ENCODE measurements at regions not wholly inside any gene's neighbourhood (a gene's known extent, or its start where the extent isn't known, plus 50 kb on each side); places are given as distances from the start of the nearest gene placed in this dataset.

DNA sequence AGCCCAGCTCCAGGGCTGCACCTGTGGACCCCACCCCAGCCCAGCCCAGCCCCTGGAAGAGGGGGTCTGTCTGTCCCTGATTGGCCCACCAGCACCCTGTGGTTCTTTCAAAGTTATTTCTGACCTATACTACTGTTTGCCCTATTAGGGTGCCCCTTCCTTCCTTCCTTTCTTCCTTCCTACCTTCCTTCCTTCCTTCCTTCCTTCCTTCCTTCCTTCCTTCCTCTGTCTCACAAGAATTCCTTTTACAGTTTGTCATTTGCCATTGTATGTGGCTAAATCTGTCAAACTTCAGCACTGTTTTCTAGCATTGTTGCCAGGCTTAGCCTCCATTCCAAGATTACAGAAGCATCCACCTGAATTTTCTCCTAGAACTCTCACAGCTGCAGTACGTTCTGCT lies 66.9 kb downstream of the KLF15 start:
- Histone ChIP-seq H3K4me3 (no peak overlapping the region), H3K36me3 (ENCODE audit: low read depth) (no peaks in the 10 kb centered on the region), H3K9me2 (ENCODE audit: insufficient read depth) (no peaks in the 10 kb centered on the region), H3K27ac (no peak overlapping the region), H3K27me3 (ENCODE audit: insufficient read depth, low read depth) (no peaks in the 10 kb centered on the region), H3K4me2 (no peak overlapping the region), H4K20me1 (ENCODE audit: insufficient read depth) (no peaks in the 10 kb centered on the region), H3K79me2 (ENCODE audit: low read depth) (no peaks in the 10 kb centered on the region), H3K4me1 (replicated peaks; ENCODE audit: insufficient read depth) (no peaks in the 10 kb centered on the region), H3F3A (ENCODE audit: insufficient read depth, low read depth) (no peaks in the 10 kb centered on the region), H3K9me3 (ENCODE audit: insufficient read depth, low read depth) (no peaks in the 10 kb centered on the region), H2AFZ (no peak overlapping the region)
- BruUV-seq (replicated peaks) = no TSS peak
- no peak for DNase-seq
- no peak for TF ChIP-seq EZH2 (IDR thresholded peaks at IDR 0.05; ENCODE audit: low read depth)
- TF ChIP-seq, protein P1, sequence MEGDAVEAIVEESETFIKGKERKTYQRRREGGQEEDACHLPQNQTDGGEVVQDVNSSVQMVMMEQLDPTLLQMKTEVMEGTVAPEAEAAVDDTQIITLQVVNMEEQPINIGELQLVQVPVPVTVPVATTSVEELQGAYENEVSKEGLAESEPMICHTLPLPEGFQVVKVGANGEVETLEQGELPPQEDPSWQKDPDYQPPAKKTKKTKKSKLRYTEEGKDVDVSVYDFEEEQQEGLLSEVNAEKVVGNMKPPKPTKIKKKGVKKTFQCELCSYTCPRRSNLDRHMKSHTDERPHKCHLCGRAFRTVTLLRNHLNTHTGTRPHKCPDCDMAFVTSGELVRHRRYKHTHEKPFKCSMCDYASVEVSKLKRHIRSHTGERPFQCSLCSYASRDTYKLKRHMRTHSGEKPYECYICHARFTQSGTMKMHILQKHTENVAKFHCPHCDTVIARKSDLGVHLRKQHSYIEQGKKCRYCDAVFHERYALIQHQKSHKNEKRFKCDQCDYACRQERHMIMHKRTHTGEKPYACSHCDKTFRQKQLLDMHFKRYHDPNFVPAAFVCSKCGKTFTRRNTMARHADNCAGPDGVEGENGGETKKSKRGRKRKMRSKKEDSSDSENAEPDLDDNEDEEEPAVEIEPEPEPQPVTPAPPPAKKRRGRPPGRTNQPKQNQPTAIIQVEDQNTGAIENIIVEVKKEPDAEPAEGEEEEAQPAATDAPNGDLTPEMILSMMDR (conservative IDR thresholded peaks at IDR 0.05) = no peak
- ChIA-PET POLR2A (ENCODE audit: unreplicated experiment) (no interaction called here), CTCF (no interaction called here)
- intact Hi-C loops (cut with micrococcal nuclease; ENCODE audit: unreplicated experiment) = no loop called here

- Histone ChIP-seq H3K4me2 (no peak overlapping the region), H3K9me2 (ENCODE audit: insufficient read depth) (no peaks in the 10 kb centered on the region), H3K4me1 (replicated peaks; ENCODE audit: insufficient read depth) (peaks cover 5% of the 10 kb centered on the region; the same call in 1 of the 2 replicates), H4K20me1 (ENCODE audit: insufficient read depth) (no peaks in the 10 kb centered on the region), H2AFZ (no peak overlapping the region), H3K9me3 (ENCODE audit: insufficient read depth, low read depth) (no peaks in the 10 kb centered on the region), H3F3A (ENCODE audit: insufficient read depth, low read depth) (peaks cover 7% of the 10 kb centered on the region), H3K4me3 (no peak overlapping the region), H3K79me2 (ENCODE audit: low read depth) (no peaks in the 10 kb centered on the region), H3K27ac (no peak overlapping the region), H3K27me3 (ENCODE audit: insufficient read depth, low read depth) (no peaks in the 10 kb centered on the region), H3K36me3 (ENCODE audit: low read depth) (no peaks in the 10 kb centered on the region)
- ChIA-PET POLR2A (ENCODE audit: unreplicated experiment) (no interaction called here), CTCF (no interaction called here)
- no peak for TF ChIP-seq EZH2 (IDR thresholded peaks at IDR 0.05; ENCODE audit: low read depth)
- TF ChIP-seq, protein P1 (conservative IDR thresholded peaks at IDR 0.05) = no peak
- BruUV-seq (replicated peaks) = no TSS peak
- intact Hi-C loops (cut with micrococcal nuclease; ENCODE audit: unreplicated experiment) = loop anchor here (10.0 kb wide), 1 partner anchor 186 kb away; the partner anchor contains the start of gene ZXDC
- DNase-seq = no peak
Measured at GRCh38 chr3:126289096-126289495, 68.1 kb downstream of the KLF15 start.

- Histone ChIP-seq H3K27ac (no peak overlapping the region), H3K4me2 (no peak overlapping the region), H3F3A (ENCODE audit: insufficient read depth, low read depth) (peaks cover 8% of the 10 kb centered on the region), H3K36me3 (ENCODE audit: low read depth) (no peaks in the 10 kb centered on the region), H3K4me3 (no peak overlapping the region), H3K4me1 (replicated peaks; ENCODE audit: insufficient read depth) (peaks cover 5% of the 10 kb centered on the region; the same call in 1 of the 2 replicates), H3K9me3 (ENCODE audit: insufficient read depth, low read depth) (no peaks in the 10 kb centered on the region), H4K20me1 (ENCODE audit: insufficient read depth) (no peaks in the 10 kb centered on the region), H3K79me2 (ENCODE audit: low read depth) (no peaks in the 10 kb centered on the region), H3K27me3 (ENCODE audit: insufficient read depth, low read depth) (no peaks in the 10 kb centered on the region), H3K9me2 (ENCODE audit: insufficient read depth) (no peaks in the 10 kb centered on the region), H2AFZ (no peak overlapping the region)
- no TSS peak for BruUV-seq (replicated peaks)
- ChIA-PET CTCF (no interaction called here), POLR2A (ENCODE audit: unreplicated experiment) (no interaction called here)
- TF ChIP-seq, protein P1 (conservative IDR thresholded peaks at IDR 0.05) = no peak
- no peak for TF ChIP-seq EZH2 (IDR thresholded peaks at IDR 0.05; ENCODE audit: low read depth)
- DNase-seq = no peak
- intact Hi-C loops (cut with micrococcal nuclease; ENCODE audit: unreplicated experiment) = loop anchor here (10.0 kb wide), 1 partner anchor 186 kb away; the partner anchor contains the start of gene ZXDC
Measured at GRCh38 chr3:126288314-126288713, 68.9 kb downstream of the KLF15 start.

Data from PC-9 (cell line).